Neuronal stem cell (in vitro differentiated cells): ENCODE measurements at regions not wholly inside any gene's neighbourhood (a gene's known extent, or its start where the extent isn't known, plus 50 kb on each side); places are given as distances from the start of the nearest gene placed in this dataset.
"Not testable (repeated sequence)": the region's sequence is repeated elsewhere in the genome, so short reads cannot be mapped to it uniquely, and the experiment has no call there.

ENCODE experiments used
- DNase-seq: peaks from one replicate; pipeline ENCODE4 v3.0.0-alpha.2; 2013; ENCODE audit warnings: low spot score
- H2AFZ ChIP-seq: one replicate; pipeline ENCODE4 v1.6.1; 2013; ENCODE audit warnings: mild to moderate bottlenecking, low read length, inconsistent platforms
- H2AK5ac ChIP-seq: 2 replicates; pipeline ENCODE4 v1.6.1; 2013; ENCODE audit warnings: low read depth, mild to moderate bottlenecking, inconsistent platforms, low read length, moderate library complexity, mixed read lengths
- H2BK120ac ChIP-seq: 2 replicates; pipeline ENCODE4 v1.6.1; 2013; ENCODE audit warnings: low read depth, mild to moderate bottlenecking, inconsistent platforms, low read length, moderate library complexity, mixed read lengths
- H2BK12ac ChIP-seq: one replicate; pipeline ENCODE4 v1.6.1; 2013; ENCODE audit warnings: low read length, inconsistent platforms
- H2BK15ac ChIP-seq: 2 replicates; pipeline ENCODE4 v1.6.1; 2013; ENCODE audit warnings: mild to moderate bottlenecking, low read length, inconsistent platforms, mixed read lengths
- H2BK5ac ChIP-seq: one replicate; pipeline ENCODE4 v1.6.1; 2013; ENCODE audit warnings: inconsistent platforms, mild to moderate bottlenecking, low read length, moderate library complexity
- H3K14ac ChIP-seq: one replicate; pipeline ENCODE4 v1.6.1; 2013; ENCODE audit warnings: low read length, inconsistent platforms
- H3K18ac ChIP-seq: 2 replicates; pipeline ENCODE4 v1.6.1; 2013; ENCODE audit warnings: low read length, inconsistent platforms
- H3K23ac ChIP-seq: 2 replicates; pipeline ENCODE4 v1.6.1; 2013; ENCODE audit warnings: low read depth, mild to moderate bottlenecking, mixed read lengths, low read length, inconsistent platforms; ENCODE audit not compliant: poor library complexity
- H3K27ac ChIP-seq: replicated peaks from 3 replicates; pipeline ENCODE4 v1.5.1; 2013; ENCODE audit warnings: low read length, inconsistent platforms
- H3K27me3 ChIP-seq, 3 experiments: 2 replicates each; pipeline ENCODE4 v1.6.1; 2013; ENCODE audit warnings: low read length in 3 of 3, mild to moderate bottlenecking in 2 of 3, inconsistent platforms in 1 of 3, low read depth in 1 of 3, mixed read lengths in 1 of 3, moderate library complexity in 1 of 3; ENCODE audit not compliant: control insufficient read depth in 3 of 3, insufficient read depth in 3 of 3
- H3K36me3 ChIP-seq, 2 donors: replicated peaks in 1 of 2; 2 replicates each; pipeline ENCODE4 v1.6.1; 2013; ENCODE audit warnings: low read length in 2 of 2; ENCODE audit not compliant: control insufficient read depth in 2 of 2, insufficient read depth in 2 of 2
- H3K4ac ChIP-seq: 2 replicates; pipeline ENCODE4 v1.6.1; 2013; ENCODE audit warnings: inconsistent platforms, mild to moderate bottlenecking, low read length, moderate library complexity
- H3K4me1 ChIP-seq, 2 donors: 1 replicate in 1 of 2; 2 replicates in 1 of 2; pipeline ENCODE4 v1.6.1; 2013; ENCODE audit warnings: low read length in 2 of 2, low read depth in 1 of 2; ENCODE audit not compliant: control insufficient read depth in 2 of 2, insufficient read depth in 1 of 2
- H3K4me2 ChIP-seq: one replicate; pipeline ENCODE4 v1.6.1; 2013; ENCODE audit warnings: mild to moderate bottlenecking, low read length, inconsistent platforms; ENCODE audit not compliant: insufficient read depth, poor library complexity, severe bottlenecking
- H3K4me3 ChIP-seq, 2 donors: 2 replicates each; pipeline ENCODE4 v1.5.1; 2013; ENCODE audit warnings: low read length in 2 of 2, mild to moderate bottlenecking in 2 of 2, inconsistent platforms in 1 of 2, moderate library complexity in 1 of 2
- H3K79me1 ChIP-seq: one replicate; pipeline ENCODE4 v1.6.1; 2013; ENCODE audit warnings: low read depth, mild to moderate bottlenecking, inconsistent platforms, low read length, moderate library complexity
- H3K9ac ChIP-seq: one replicate; pipeline ENCODE4 v1.6.1; 2013; ENCODE audit warnings: mild to moderate bottlenecking, low read depth, low read length, inconsistent platforms; ENCODE audit not compliant: poor library complexity
- H3K9me3 ChIP-seq, 2 donors: replicated peaks in 1 of 2; 2 replicates each; pipeline versions ENCODE3 to v1.6.1; 2013; ENCODE audit warnings: low read length in 2 of 2, mild to moderate bottlenecking in 2 of 2, inconsistent platforms in 1 of 2, low read depth in 1 of 2, mixed read lengths in 1 of 2, moderate library complexity in 1 of 2; ENCODE audit not compliant: control insufficient read depth in 2 of 2, insufficient read depth in 1 of 2
- H4K8ac ChIP-seq: one replicate; pipeline ENCODE4 v1.6.1; 2013; ENCODE audit warnings: low read depth, mild to moderate bottlenecking, inconsistent platforms, low read length, moderate library complexity
- H4K91ac ChIP-seq: one replicate; pipeline ENCODE4 v1.6.1; 2013; ENCODE audit warnings: low read length, low read depth, mild to moderate bottlenecking, inconsistent platforms; ENCODE audit not compliant: poor library complexity
- WGBS, 2 donors: extraction: QIAGEN DNeasy Blood & Tissue Kit; methylation state at CpG; one replicate each; pipeline ENCODE4 v1.1.7; 2013; ENCODE audit warnings: missing lambda C conversion rate in 2 of 2, mixed read lengths in 1 of 2; ENCODE audit not compliant: insufficient read length in 2 of 2, insufficient replicate concordance in 1 of 2; ENCODE audit errors: extremely low coverage in 2 of 2; 5-methylcytosine and 5-hydroxymethylcytosine counted together

GRCh38 chr9:110020216-110020615 lies 187.7 kb downstream of the C9orf152 start:
- H3K9ac ChIP-seq, H3K27ac ChIP-seq, H3K4ac ChIP-seq, H3K4me1 ChIP-seq, H2BK15ac ChIP-seq, H2BK5ac ChIP-seq, H3K4me2 ChIP-seq, H3K23ac ChIP-seq, H3K27me3 ChIP-seq, DNase-seq, H2AFZ ChIP-seq, H2BK12ac ChIP-seq, H2BK120ac ChIP-seq, H3K18ac ChIP-seq, H3K4me3 ChIP-seq, H2AK5ac ChIP-seq, H3K14ac ChIP-seq, H4K91ac ChIP-seq, H3K9me3 ChIP-seq, H3K79me1 ChIP-seq, H4K8ac ChIP-seq, H3K36me3 ChIP-seq: not testable (repeated sequence)
- WGBS, 2 donors: no CpG with 5 or more reads among the region's 4 CpGs

GRCh38 chr9:110021891-110022290 lies 186.1 kb downstream of the C9orf152 start:
- H3K23ac ChIP-seq: no peak overlapping the region
- no peaks in the 10 kb centered on the region for H3K36me3 ChIP-seq
- H2BK15ac ChIP-seq: no peak overlapping the region
- no peak overlapping the region for H3K4me2 ChIP-seq
- H3K14ac ChIP-seq: no peak overlapping the region
- peak overlapping the region; percentile 18 for H2AFZ ChIP-seq
- no peak overlapping the region for H2BK12ac ChIP-seq
- H3K9ac ChIP-seq: no peak overlapping the region
- no peak overlapping the region for H2AK5ac ChIP-seq
- DNase-seq: no peak
- peak overlapping the region; percentile 19 for H3K27ac ChIP-seq
- H3K4me1 ChIP-seq: peaks cover 8 to 12% of the 10 kb centered on the region in 2 donors
- no peaks in the 10 kb centered on the region for H3K79me1 ChIP-seq
- WGBS, 2 donors: no CpG with 5 or more reads among the region's 2 CpGs
- H3K4ac ChIP-seq: no peak overlapping the region
- no peak overlapping the region for H2BK5ac ChIP-seq
- H3K18ac ChIP-seq: no peak overlapping the region
- H3K9me3 ChIP-seq: no peaks in the 10 kb centered on the region
- no peak overlapping the region for H4K91ac ChIP-seq
- no peak overlapping the region for H4K8ac ChIP-seq
- H3K27me3 ChIP-seq: no peaks in the 10 kb centered on the region
- H3K4me3 ChIP-seq: no peak overlapping the region
- H2BK120ac ChIP-seq: no peak overlapping the region

GRCh38 chr9:110023221-110023620 lies 184.7 kb downstream of the C9orf152 start:
- H3K4me2 ChIP-seq, H3K4me3 ChIP-seq, DNase-seq: not testable (repeated sequence)

DNA sequence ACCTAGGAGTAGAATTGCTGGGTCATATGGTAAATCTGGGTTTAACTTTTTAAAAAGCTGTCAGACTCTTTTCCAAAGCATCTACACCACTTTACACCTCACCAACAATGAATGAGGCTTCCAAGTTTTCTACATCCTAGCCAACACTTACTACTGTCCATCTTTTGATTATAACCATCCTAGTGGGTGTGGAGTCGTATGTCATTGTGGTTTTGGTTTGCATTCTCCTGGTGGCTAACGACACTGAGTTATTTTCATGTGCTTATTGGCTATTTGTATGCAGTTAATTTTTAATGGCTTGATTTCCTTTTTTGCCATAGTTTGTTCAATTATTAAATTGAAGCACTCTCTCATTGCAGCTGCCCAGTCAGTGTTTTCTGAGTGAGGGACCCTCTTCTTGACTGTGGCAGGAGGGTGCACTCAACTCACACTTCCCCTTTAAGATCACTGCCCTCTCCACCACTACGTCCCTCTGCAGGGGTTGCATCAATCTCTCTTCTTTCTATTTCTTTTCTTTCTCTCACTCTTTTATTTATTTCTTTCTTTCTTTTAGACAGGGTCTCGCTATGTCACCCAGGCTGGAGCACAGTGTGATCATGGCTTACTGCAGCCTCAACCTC lies 182.3 kb downstream of the C9orf152 start:
- Histone ChIP-seq H3K18ac (no peak overlapping the region), H2AFZ (no peak overlapping the region), H2BK120ac (no peak overlapping the region), H3K4ac (no peak overlapping the region), H3K9ac (no peak overlapping the region), H2AK5ac (no peak overlapping the region), H3K4me2 (no peak overlapping the region), H2BK15ac (no peak overlapping the region), H3K36me3 (no peaks in the 10 kb centered on the region), H3K9me3 (no peaks in the 10 kb centered on the region), H3K4me1 (peaks cover 27 to 39% of the 10 kb centered on the region in 2 donors), H3K27me3 (no peaks in the 10 kb centered on the region), H2BK5ac (no peak overlapping the region), H4K91ac (no peak overlapping the region), H2BK12ac (no peak overlapping the region), H3K14ac (no peak overlapping the region), H3K27ac (no peak overlapping the region), H4K8ac (no peak overlapping the region), H3K4me3 (no peak overlapping the region), H3K23ac (no peak overlapping the region), H3K79me1 (no peaks in the 10 kb centered on the region)
- DNase-seq: no peak
- WGBS, 2 donors: no CpG with 5 or more reads among the region's 4 CpGs

More at GRCh38 chr9:110023221-110023620, 184.7 kb downstream of the C9orf152 start:
- not testable (repeated sequence) for H3K9me3 ChIP-seq, H3K27ac ChIP-seq, H2AK5ac ChIP-seq, H3K14ac ChIP-seq, H2BK120ac ChIP-seq, H2BK15ac ChIP-seq, H3K18ac ChIP-seq, H3K4ac ChIP-seq, H3K27me3 ChIP-seq, H2AFZ ChIP-seq, H3K9ac ChIP-seq, H3K23ac ChIP-seq, H2BK12ac ChIP-seq, H2BK5ac ChIP-seq, H3K79me1 ChIP-seq, H3K36me3 ChIP-seq, H4K91ac ChIP-seq, H4K8ac ChIP-seq
- H3K4me1 ChIP-seq: peaks cover 15 to 17% of the 10 kb centered on the region in 2 donors
- no CpG with 5 or more reads among the region's 8 CpGs for WGBS, 2 donors
